Left renal pelvis (tissue), 4 donors: ENCODE measurements at regions not wholly inside any gene's neighbourhood (a gene's known extent, or its start where the extent isn't known, plus 50 kb on each side); places are given as distances from the start of the nearest gene placed in this dataset.

Experiments
- DNase-seq, 4 donors: peaks; one replicate each; pipeline ENCODE4 v3.0.0-alpha.2; 2013; ENCODE audit warnings: low read depth in 4 of 4, low spot score in 3 of 4

DNA sequence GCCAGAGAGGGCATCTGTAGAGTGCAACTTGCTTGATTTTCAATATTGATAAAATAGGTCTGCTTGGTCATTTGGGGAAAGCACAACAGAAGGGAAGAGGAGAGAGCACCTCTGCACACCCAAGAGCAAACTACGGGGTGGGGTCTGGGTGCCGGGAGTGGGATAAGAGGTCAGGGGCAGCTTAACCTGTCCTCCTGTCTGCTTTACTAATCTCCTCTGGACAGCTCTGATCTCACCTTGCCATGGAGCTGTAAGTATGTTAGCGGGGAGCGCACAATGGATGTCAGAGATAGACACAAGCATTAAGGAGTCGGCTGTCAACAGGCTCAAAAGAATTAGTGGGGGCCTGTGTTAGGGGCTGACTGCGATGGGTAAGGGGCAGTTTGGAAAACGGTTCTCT, 328.7 kb downstream of the CYRIA start:
- DNase-seq: no peak

GRCh38 chr2:16336491-16336890, 329.1 kb downstream of the CYRIA start:
- DNase-seq: no peak

- DNase-seq: no peak
Measured at GRCh38 chr2:16335947-16336346, 329.7 kb downstream of the CYRIA start.

- DNase-seq: no peak
Measured at GRCh38 chr2:16335604-16335930, 330.1 kb downstream of the CYRIA start.

DNA sequence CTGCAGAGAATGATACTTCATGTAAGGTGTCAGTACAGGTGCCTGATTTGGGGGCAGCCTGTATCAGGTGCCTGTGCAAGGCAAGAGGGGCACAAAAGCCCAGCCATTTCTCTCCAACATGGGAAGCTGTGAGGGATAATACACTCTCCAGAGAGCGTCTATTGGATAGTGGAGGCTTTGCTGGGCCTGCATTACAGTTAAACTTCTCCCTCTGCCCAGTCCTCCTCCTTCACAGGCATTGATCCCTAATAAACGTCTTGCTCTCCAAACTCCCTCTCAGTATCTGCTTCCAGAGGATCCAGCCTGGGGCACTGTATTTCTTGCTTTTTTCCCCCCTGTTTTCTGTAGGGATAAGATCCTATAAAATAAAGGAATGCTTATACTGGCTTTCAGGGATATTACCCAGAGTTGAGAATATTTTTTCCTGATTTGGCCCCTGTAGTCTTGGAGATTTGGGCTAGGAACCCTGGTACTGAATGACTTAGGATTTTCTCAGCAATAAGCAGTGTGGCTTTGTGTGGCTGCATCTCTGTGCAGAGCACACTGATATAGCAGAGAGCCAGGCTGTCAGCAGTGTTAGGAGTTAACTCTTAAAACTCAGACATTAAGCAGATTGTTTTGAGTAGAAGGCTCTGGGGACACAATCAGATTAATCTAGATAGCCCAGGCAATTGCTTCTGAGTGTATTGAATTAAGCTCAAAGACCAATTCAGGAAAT, 330.6 kb downstream of the CYRIA start:
- no peak for DNase-seq

GRCh38 chr2:16334366-16334765, 331.3 kb downstream of the CYRIA start:
- no peak for DNase-seq

- DNase-seq: no peak
Measured at GRCh38 chr2:16333681-16334080, 332.0 kb downstream of the CYRIA start.

DNA sequence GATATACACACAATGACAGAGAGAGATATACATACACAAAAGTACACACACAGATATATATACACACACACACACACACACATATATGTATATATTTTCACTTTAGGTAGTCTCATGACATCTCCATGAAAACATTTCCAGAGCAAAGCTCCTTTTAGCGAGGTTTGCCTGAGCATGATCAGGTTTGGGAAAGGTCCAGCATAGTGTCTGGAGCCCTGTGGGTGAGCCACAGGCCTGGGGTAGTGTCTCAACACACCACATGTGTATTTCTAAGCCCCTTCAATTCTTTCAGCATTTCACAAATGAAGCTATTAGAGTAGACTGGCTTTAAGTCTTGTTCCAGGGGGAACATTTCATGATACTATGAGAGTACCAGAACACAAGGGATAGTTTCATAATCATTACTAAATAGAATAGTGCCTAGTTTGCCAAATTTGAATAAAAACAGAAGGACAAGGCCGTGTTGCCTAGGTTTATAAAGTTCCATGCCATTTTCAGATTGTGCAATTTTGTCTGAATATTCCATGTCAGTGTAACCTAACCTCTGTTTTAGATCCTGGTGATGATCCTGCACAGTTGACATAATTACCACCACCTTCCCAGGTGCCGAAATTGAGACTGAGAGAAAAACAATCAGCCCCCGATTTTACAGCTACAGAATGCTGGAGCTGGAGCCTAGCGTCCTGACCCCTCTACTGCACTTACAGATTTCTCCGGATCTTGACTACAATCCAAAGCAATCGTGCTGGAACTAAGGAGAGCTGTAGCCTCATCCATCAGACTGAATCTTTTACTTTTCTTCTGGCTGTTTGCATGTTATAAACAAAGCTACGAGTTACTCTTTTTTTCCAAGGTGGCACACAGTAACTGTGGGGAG, 332.7 kb downstream of the CYRIA start:
- DNase-seq: no peak

DNA sequence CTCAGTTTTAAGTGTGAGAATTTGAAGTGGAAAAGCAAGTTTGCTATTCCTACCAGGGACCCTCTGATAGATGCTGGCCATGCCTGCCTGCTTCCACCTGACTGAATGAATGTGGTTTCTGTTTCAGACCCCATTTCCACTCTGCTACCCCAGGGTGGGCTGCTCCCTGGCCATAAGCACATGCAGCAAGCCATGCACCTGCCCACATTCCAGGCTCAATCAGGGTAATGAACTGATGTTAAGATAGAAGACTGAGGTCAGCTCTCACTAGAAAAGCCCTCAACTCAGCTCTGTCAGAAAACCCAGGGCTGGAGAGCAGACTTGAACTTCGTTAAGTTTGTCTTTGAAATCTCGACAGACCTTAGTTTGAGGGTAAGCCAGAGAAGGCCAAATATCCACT, 333.9 kb downstream of the CYRIA start:
- DNase-seq: no peak

GRCh38 chr2:16330982-16331381, 334.7 kb downstream of the CYRIA start:
- no peak for DNase-seq

DNA sequence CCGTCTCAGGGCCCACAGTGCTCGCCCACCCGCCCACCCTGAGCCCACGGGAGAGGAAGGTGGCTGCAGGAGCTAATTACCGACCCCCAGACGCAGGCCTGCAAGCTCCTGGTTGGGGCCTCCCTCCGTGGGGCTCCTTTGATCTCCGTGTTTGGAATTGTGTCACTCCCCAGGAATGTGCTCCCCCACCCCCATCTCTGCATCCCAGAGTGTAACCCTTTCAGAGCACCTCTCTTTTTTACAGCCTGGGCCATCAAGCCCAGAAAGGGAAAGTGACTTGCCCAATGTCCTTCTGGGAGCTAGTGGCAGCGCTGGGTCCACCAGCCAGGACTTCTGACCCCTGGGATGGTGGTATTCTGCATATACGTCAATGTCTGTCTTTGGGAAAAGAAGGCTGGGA, 335.1 kb downstream of the CYRIA start:
- peak in 1 of 4 donors; percentile 31 for DNase-seq

DNA sequence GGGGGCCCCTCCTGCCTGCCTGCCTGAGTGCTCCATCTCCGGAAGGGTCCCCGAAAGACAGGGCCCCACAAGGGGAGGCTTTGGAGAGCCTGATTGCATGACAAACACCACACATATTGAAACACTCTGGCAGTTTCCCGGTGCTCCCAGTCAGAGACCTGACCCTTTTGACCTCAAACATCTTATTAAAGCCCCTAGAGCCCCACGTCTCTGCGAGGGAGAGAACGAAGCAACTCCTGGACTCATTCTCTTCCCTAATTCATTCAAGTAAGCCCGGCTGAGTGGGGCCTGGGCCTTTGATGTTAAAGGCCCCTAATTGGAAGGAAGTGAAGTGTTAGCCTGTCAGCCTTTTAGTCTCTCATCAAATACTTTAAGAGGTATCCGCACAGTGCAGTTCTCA, 335.6 kb downstream of the CYRIA start:
- DNase-seq: no peak

- DNase-seq: no peak
Measured at GRCh38 chr2:16329421-16329820, 336.2 kb downstream of the CYRIA start.

- no peak for DNase-seq
Measured at GRCh38 chr2:16328521-16329190, 337.0 kb downstream of the CYRIA start.

DNA sequence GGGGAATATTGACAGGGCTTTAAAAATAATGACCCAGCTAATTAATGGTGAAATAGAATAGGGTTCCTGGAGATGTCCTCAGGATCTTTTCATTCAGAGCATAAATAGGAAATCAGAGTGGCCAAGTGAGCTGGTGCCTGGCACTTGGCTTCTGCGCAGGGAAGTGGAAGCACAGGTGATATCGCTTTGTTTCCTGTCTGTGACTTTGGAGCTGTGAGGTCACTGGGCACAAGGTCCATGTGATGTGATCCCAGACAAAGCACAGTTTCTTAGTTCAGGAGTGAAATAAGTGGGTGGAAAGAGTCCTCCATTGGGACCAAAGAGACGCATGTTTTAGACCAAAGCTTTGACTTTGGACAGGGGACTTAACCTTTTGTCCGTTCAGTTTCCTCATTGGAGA, 338.3 kb downstream of the CYRIA start:
- no peak for DNase-seq

- no peak for DNase-seq
Measured at GRCh38 chr2:16326711-16327300, 338.8 kb downstream of the CYRIA start.

- no peak for DNase-seq
Measured at GRCh38 chr2:16325976-16326510, 339.6 kb downstream of the CYRIA start.

DNA sequence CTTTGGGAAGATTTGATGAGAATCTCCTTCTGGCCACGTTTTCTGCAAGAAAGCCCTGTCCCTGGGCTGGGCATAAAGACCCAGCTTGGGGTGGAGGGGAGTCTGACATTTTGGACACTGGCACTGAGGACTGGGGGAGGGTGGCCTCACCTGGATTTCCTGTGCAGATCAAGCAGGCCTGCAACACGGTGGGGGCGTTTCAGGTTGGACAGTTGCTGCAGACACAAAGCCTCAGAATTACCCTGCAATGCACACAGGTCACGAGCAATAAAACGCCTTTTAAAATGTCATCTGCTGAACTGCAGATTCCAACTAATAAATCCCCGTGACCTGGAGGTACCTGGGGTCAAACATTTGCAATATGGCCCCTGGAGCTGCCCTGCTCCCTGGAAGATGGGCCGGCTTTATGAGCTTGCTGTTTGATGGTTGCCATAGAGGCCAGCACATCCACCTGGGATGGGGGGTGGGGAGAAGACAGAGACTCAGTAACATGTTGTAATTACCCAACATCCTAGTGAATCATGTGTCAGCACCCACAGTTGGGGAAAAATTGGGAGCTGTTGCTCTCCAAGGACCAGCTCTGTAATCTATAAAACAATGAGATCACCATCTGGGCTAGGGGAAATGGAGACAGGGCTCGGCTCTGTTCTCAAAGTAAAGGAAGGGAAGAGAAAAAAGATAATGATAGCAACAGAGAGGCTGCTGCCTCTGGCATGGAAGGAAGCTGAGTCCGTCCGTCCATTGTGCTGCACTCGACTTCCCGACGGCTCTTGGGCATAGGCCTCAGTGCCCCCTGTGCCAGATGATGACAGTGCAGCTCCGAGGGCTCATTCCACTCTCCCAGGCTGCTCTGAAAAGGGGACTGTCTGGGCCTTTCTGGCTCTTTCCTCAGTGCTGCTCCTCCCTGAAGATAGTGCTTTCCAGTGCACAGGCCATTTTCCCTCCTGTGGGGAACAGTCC, 340.3 kb downstream of the CYRIA start:
- DNase-seq: no peak

DNA sequence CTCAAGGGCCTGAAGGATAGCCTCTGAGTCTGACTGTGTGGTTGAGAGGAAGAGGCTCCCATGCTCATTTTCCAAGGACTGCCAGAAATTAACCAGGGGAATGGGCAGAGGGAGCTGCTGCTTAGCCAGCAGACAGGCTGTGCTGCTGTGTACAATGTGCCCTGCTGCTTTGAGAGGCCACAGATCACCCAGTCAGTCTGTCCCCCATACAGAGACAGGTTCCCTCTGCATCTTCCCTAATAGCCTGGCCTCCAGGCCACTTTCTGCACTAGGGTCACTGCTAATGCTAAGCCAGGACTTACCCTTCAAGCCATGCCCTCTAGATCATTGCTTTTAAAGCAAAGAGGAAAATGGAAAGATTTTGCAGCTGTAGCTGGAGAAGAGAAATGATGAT, 341.1 kb downstream of the CYRIA start:
- DNase-seq: no peak
